ENCODE measurements at regions not wholly inside any gene's neighbourhood (a gene's known extent, or its start where the extent isn't known, plus 50 kb on each side); places are given as distances from the start of the nearest gene placed in this dataset.

DNA sequence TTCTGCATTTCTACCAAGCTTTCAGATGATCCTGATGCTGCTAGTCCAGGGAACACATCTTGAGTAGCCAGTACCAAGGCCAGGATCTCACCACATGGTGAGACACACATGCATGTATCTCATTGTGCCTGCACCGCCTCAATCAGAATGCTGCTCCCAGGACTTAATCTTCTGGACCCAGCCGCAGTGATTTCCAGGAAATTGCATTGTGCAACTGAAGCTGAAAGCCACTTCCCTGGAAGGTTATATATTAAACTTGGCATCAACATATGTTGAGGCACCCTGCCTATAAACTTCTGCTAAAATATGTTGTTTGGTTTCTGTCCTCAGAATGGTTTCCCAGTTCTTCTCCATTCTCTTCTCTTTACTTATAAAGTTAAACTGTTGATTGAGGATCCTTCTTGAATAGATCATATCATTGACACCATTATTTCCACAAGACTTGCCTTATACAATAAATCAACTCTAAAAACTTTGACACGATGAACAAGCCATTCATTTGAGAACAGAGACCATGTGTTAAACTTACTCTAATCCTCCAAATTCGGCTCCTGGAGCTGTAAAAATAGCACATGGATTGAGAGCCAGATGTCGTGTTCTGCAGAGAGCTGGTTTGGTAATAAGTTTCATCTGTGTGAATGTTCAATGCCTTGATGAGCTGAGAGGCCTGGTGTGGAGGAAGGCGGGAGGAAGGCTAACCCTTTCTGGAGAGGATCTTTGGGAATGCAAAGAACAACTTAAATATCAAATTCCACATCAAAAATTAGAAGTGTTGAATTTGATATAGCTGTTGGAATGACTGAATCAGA, 65.0 kb upstream of the PCSK2 start:
- Histone ChIP-seq H3K9ac (no peak overlapping the region), H3K4me2 (no peak overlapping the region), H3K4me1 (ENCODE audit: control insufficient read depth in 1 of 2, insufficient read depth in 2 of 2, low read depth in 1 of 2, low read length in 1 of 2) (no peaks in the 10 kb centered on the region; a peak in 1 of 4 replicates), H2AFZ (ENCODE audit: low read depth) (no peak overlapping the region), H3K9me3 (no peaks in the 10 kb centered on the region), H3K27ac (ENCODE audit: low read depth in 2 of 2, low read length in 1 of 2) (no peak overlapping the region), H3K4me3 (ENCODE audit: low read depth in 2 of 2, low read length in 1 of 2) (no peak overlapping the region), H3K9me2 (no peaks in the 10 kb centered on the region), H3F3A (replicated peaks; ENCODE audit: insufficient read depth) (no peaks in the 10 kb centered on the region), H3K79me2 (ENCODE audit: insufficient read depth) (no peaks in the 10 kb centered on the region), H4K20me1 (ENCODE audit: insufficient read depth) (no peaks in the 10 kb centered on the region), H3K36me3 (replicated peaks in 1 of 2; ENCODE audit: control insufficient read depth in 1 of 2, insufficient read depth in 2 of 2, low read length in 1 of 2) (no peaks in the 10 kb centered on the region), H3K27me3 (ENCODE audit: insufficient read depth) (no peaks in the 10 kb centered on the region)
- no peak for DNase-seq
- TF ChIP-seq MXI1 (IDR thresholded peaks at IDR 0.05; ENCODE audit: low read depth, low read length), result no peak
- ChIA-PET CTCF (interaction anchor here (0.9 kb wide), 1 partner anchor 358 kb away, joined by 4 read pairs; no protein-coding TSS in a partner anchor), POLR2A (no interaction called here)
- 8% methylated on average over 5 of the region's 6 CpGs for WGBS (ENCODE audit: low lambda C conversion rate)

- no peak for DNase-seq
- Histone ChIP-seq H3K27ac (ENCODE audit: low read depth in 2 of 2, low read length in 1 of 2) (no peak overlapping the region), H3K9me2 (no peaks in the 10 kb centered on the region), H3K4me1 (ENCODE audit: control insufficient read depth in 1 of 2, insufficient read depth in 2 of 2, low read depth in 1 of 2, low read length in 1 of 2) (peaks cover 0 to 31% of the 10 kb centered on the region in 2 experiments; a peak in 1 of 4 replicates), H3K9ac (no peak overlapping the region), H3K27me3 (ENCODE audit: insufficient read depth) (no peaks in the 10 kb centered on the region), H3K36me3 (replicated peaks in 1 of 2; ENCODE audit: control insufficient read depth in 1 of 2, insufficient read depth in 2 of 2, low read length in 1 of 2) (no peaks in the 10 kb centered on the region), H3F3A (replicated peaks; ENCODE audit: insufficient read depth) (no peaks in the 10 kb centered on the region), H3K9me3 (no peaks in the 10 kb centered on the region), H3K79me2 (ENCODE audit: insufficient read depth) (no peaks in the 10 kb centered on the region), H3K4me2 (no peak overlapping the region), H3K4me3 (ENCODE audit: low read depth in 2 of 2, low read length in 1 of 2) (no peak overlapping the region), H2AFZ (ENCODE audit: low read depth) (no peak overlapping the region), H4K20me1 (ENCODE audit: insufficient read depth) (no peaks in the 10 kb centered on the region)
- TF ChIP-seq TCF12 (IDR thresholded peaks at IDR 0.05), result no peak
- TF ChIP-seq RAD21 (IDR thresholded peaks at IDR 0.05; ENCODE audit: low read length), result no peak
- TF ChIP-seq MEF2A (IDR thresholded peaks at IDR 0.05; ENCODE audit: borderline replicate concordance, low read depth), result no peak
- TF ChIP-seq SIN3A (IDR thresholded peaks at IDR 0.05; ENCODE audit: borderline replicate concordance, low read depth, low read length), result no peak
- TF ChIP-seq, protein P1, sequence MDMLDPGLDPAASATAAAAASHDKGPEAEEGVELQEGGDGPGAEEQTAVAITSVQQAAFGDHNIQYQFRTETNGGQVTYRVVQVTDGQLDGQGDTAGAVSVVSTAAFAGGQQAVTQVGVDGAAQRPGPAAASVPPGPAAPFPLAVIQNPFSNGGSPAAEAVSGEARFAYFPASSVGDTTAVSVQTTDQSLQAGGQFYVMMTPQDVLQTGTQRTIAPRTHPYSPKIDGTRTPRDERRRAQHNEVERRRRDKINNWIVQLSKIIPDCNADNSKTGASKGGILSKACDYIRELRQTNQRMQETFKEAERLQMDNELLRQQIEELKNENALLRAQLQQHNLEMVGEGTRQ (IDR thresholded peaks at IDR 0.05; ENCODE audit: borderline replicate concordance, low read depth, low read length), result no peak
- 20% methylated on average over 4 of the region's 4 CpGs for WGBS (ENCODE audit: low lambda C conversion rate)
- ChIA-PET POLR2A (no interaction called here), CTCF (no interaction called here)
Measured at GRCh38 chr20:17168026-17168612, 58.7 kb upstream of the PCSK2 start.

GRCh38 chr20:17169585-17170136, 57.2 kb upstream of the PCSK2 start:
- Histone ChIP-seq H3K4me2 (no peak overlapping the region), H3K36me3 (replicated peaks in 1 of 2; ENCODE audit: control insufficient read depth in 1 of 2, insufficient read depth in 2 of 2, low read length in 1 of 2) (no peaks in the 10 kb centered on the region), H4K20me1 (ENCODE audit: insufficient read depth) (no peaks in the 10 kb centered on the region), H3K4me3 (ENCODE audit: low read depth in 2 of 2, low read length in 1 of 2) (no peak overlapping the region), H3K4me1 (ENCODE audit: control insufficient read depth in 1 of 2, insufficient read depth in 2 of 2, low read depth in 1 of 2, low read length in 1 of 2) (peaks cover 0 to 35% of the 10 kb centered on the region in 2 experiments; a peak in 1 of 4 replicates), H3K27me3 (ENCODE audit: insufficient read depth) (no peaks in the 10 kb centered on the region), H3K9ac (no peak overlapping the region), H3F3A (replicated peaks; ENCODE audit: insufficient read depth) (no peaks in the 10 kb centered on the region), H3K27ac (ENCODE audit: low read depth in 2 of 2, low read length in 1 of 2) (no peak overlapping the region), H3K9me3 (no peaks in the 10 kb centered on the region), H2AFZ (ENCODE audit: low read depth) (no peak overlapping the region), H3K9me2 (no peaks in the 10 kb centered on the region), H3K79me2 (ENCODE audit: insufficient read depth) (no peaks in the 10 kb centered on the region)
- WGBS (ENCODE audit: low lambda C conversion rate), result 13% methylated on average over 5 of the region's 5 CpGs
- ChIA-PET CTCF (interaction anchor here (1.4 kb wide), 1 partner anchor 11 kb away, joined by 4 read pairs; no protein-coding TSS in a partner anchor), POLR2A (no interaction called here)
- TF ChIP-seq ELF1 (IDR thresholded peaks at IDR 0.05) (no peak), TCF12 (IDR thresholded peaks at IDR 0.05) (no peak), EZH2phosphoT487 (IDR thresholded peaks at IDR 0.05; ENCODE audit: borderline replicate concordance, low read depth) (no peak)
- TF ChIP-seq, protein P2, sequence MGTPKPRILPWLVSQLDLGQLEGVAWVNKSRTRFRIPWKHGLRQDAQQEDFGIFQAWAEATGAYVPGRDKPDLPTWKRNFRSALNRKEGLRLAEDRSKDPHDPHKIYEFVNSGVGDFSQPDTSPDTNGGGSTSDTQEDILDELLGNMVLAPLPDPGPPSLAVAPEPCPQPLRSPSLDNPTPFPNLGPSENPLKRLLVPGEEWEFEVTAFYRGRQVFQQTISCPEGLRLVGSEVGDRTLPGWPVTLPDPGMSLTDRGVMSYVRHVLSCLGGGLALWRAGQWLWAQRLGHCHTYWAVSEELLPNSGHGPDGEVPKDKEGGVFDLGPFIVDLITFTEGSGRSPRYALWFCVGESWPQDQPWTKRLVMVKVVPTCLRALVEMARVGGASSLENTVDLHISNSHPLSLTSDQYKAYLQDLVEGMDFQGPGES (IDR thresholded peaks at IDR 0.05; ENCODE audit: low read depth, low read length), result no peak
- TF ChIP-seq, protein P3, sequence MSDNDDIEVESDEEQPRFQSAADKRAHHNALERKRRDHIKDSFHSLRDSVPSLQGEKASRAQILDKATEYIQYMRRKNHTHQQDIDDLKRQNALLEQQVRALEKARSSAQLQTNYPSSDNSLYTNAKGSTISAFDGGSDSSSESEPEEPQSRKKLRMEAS (IDR thresholded peaks at IDR 0.05; ENCODE audit: low read depth), result no peak
- peak; percentile 8 for DNase-seq

Data from SK-N-SH (cell line).